Loucy (cell line): ENCODE measurements at regions not wholly inside any gene's neighbourhood (a gene's known extent, or its start where the extent isn't known, plus 50 kb on each side); places are given as distances from the start of the nearest gene placed in this dataset.

Source experiments
- H2AFZ ChIP-seq: fragments of 200-600 bp; sonication (generic); 2 replicates; pipeline ENCODE4 v1.6.0; 2016; ENCODE audit warnings: antibody characterized with exemption, mild to moderate bottlenecking, low read length, moderate library complexity
- H3F3A ChIP-seq: fragments of 200-600 bp; 2 replicates; pipeline ENCODE4 v1.6.0; 2016; ENCODE audit warnings: antibody characterized with exemption, low read depth, mild to moderate bottlenecking
- H3K27me3 ChIP-seq: fragments of 200-600 bp; sonication (generic); 2 replicates; pipeline ENCODE4 v1.6.1; 2014; ENCODE audit warnings: low read length, mild to moderate bottlenecking; ENCODE audit not compliant: insufficient read depth, poor library complexity, severe bottlenecking
- H3K36me3 ChIP-seq: fragments of 200-600 bp; sonication (generic); 2 replicates; pipeline ENCODE4 v1.6.1; 2016; ENCODE audit warnings: low read length; ENCODE audit not compliant: insufficient read depth
- H3K4me1 ChIP-seq: fragments of 200-600 bp; sonication (generic); 2 replicates; pipeline ENCODE4 v1.5.1; 2014; ENCODE audit warnings: low read length, mild to moderate bottlenecking; ENCODE audit not compliant: insufficient read depth, poor library complexity, severe bottlenecking
- H3K4me2 ChIP-seq: fragments of 200-600 bp; sonication (generic); 2 replicates; pipeline ENCODE4 v1.6.0; 2014; ENCODE audit warnings: antibody characterized with exemption, low read length, low read depth, mild to moderate bottlenecking; ENCODE audit not compliant: poor library complexity, severe bottlenecking
- H3K4me3 ChIP-seq: fragments of 200-600 bp; sonication (generic); 2 replicates; pipeline ENCODE4 v1.5.1; 2014; ENCODE audit warnings: low read length, mild to moderate bottlenecking, mixed read lengths; ENCODE audit not compliant: poor library complexity, severe bottlenecking
- H3K79me2 ChIP-seq: fragments of 200-600 bp; sonication (generic); 2 replicates; pipeline ENCODE4 v1.6.1; 2014; ENCODE audit warnings: low read length; ENCODE audit not compliant: insufficient read depth
- H3K9ac ChIP-seq: fragments of 200-600 bp; sonication (generic); 2 replicates; pipeline ENCODE4 v1.6.0; 2014; ENCODE audit warnings: mild to moderate bottlenecking, low read depth, low read length, moderate library complexity; ENCODE audit not compliant: poor library complexity, severe bottlenecking
- H3K9me2 ChIP-seq: fragments of 200-600 bp; sonication (generic); replicated peaks from 2 replicates; pipeline ENCODE4 v1.6.1; 2016; ENCODE audit warnings: low read depth, low read length, mixed read lengths
- H3K9me3 ChIP-seq: fragments of 200-600 bp; sonication (generic); 2 replicates; pipeline ENCODE4 v1.6.1; 2014; ENCODE audit warnings: mild to moderate bottlenecking, antibody characterized with exemption, low read length, low read depth; ENCODE audit not compliant: insufficient read depth
- H4K20me1 ChIP-seq: fragments of 200-600 bp; sonication (generic); 2 replicates; pipeline ENCODE4 v1.6.0; 2014; ENCODE audit warnings: antibody characterized with exemption, low read length, mild to moderate bottlenecking; ENCODE audit not compliant: insufficient read depth, poor library complexity, severe bottlenecking
- EZH2phosphoT487 ChIP-seq: fragments of 200-600 bp; IDR thresholded peaks from 2 replicates; pipeline ENCODE4 v1.6.1; 2018; ENCODE audit warnings: antibody characterized with exemption, mild to moderate bottlenecking, moderate library complexity, borderline replicate concordance
- TF ChIP-seq, protein P1 (sequence below): fragments of 200-600 bp; sonication (generic); conservative IDR thresholded peaks from 2 replicates; pipeline ENCODE4 v1.5.1; 2014; ENCODE audit warnings: mild to moderate bottlenecking, antibody characterized with exemption, low read length

DNA sequence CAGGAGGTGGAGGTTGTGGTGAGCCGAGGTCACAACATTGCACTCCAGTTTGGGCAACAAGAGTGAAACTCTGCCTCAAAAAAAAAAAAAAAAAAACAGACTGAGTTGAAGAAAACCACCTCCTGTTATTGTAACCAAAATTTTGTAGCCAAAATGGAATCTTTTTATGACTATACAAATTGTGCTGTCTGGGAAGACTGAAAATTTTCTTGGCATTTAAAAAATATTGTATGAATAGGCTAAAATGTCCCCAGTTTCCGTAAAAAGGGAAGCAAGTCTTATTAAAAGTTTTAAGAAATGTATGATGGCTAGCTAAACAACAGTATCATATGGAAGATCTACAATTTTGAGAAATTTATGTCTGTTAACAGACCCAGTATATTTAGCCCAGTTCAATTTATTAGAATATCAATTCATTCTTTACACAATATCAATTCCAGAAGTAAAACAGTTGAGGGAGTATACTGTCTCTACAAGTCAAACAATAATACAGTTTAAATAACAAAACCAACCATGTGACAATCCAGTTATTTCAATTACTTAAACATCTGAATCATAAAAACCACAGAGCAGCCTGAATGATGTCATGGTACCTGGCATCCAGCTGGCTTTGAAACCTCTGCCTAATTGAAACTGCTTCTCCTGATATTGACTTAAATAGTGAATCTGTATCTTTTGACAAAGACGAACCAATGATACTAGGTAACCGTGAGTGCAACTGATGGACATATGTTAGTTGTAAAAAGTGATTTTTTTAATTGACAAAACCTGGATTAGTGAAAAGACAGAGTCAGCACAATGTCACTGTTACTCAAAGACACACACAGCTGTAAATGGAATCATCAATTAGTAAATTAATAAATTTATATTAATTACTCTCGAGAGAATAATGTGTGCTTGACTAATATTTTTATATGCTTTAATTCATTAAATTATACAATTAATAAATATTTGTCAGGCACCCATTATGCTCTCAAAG lies 166.6 kb upstream of the MARCKS start:
- Histone ChIP-seq H3K79me2 (no peaks in the 10 kb centered on the region), H3K4me1 (no peaks in the 10 kb centered on the region), H3K4me2 (no peak overlapping the region), H3K27me3 (no peaks in the 10 kb centered on the region), H3F3A (no peaks in the 10 kb centered on the region), H3K36me3 (no peaks in the 10 kb centered on the region), H3K4me3 (no peak overlapping the region), H3K9ac (no peak overlapping the region), H3K9me2 (no peaks in the 10 kb centered on the region), H3K9me3 (no peaks in the 10 kb centered on the region), H4K20me1 (no peaks in the 10 kb centered on the region), H2AFZ (no peak overlapping the region)
- TF ChIP-seq, protein P1, sequence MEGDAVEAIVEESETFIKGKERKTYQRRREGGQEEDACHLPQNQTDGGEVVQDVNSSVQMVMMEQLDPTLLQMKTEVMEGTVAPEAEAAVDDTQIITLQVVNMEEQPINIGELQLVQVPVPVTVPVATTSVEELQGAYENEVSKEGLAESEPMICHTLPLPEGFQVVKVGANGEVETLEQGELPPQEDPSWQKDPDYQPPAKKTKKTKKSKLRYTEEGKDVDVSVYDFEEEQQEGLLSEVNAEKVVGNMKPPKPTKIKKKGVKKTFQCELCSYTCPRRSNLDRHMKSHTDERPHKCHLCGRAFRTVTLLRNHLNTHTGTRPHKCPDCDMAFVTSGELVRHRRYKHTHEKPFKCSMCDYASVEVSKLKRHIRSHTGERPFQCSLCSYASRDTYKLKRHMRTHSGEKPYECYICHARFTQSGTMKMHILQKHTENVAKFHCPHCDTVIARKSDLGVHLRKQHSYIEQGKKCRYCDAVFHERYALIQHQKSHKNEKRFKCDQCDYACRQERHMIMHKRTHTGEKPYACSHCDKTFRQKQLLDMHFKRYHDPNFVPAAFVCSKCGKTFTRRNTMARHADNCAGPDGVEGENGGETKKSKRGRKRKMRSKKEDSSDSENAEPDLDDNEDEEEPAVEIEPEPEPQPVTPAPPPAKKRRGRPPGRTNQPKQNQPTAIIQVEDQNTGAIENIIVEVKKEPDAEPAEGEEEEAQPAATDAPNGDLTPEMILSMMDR = no peak

DNA sequence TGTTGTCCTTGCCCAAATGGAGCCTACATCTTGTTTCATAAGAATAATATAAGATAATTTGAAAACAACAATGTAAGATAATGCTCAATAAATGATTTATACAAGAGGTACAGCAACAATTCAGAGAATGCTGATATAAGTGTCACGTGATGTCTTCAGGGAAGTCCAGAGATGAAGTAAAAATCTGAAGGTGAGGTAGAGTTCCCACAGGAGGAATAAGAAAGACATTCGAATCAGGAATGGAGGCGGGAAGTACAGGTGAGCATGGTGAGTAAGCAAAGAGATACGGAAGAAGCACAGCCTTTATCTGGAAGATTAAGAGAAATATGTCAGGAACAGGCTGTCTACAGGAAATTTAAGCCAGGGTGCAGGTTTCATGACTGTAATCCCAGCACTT lies 165.9 kb upstream of the MARCKS start:
- Histone ChIP-seq H3K9me3 (no peaks in the 10 kb centered on the region), H3K79me2 (no peaks in the 10 kb centered on the region), H2AFZ (no peak overlapping the region), H3K27me3 (no peaks in the 10 kb centered on the region), H3K9ac (no peak overlapping the region), H4K20me1 (no peaks in the 10 kb centered on the region), H3K9me2 (no peaks in the 10 kb centered on the region), H3K4me3 (no peak overlapping the region), H3K4me1 (no peaks in the 10 kb centered on the region), H3F3A (no peaks in the 10 kb centered on the region), H3K4me2 (no peak overlapping the region), H3K36me3 (no peaks in the 10 kb centered on the region)
- TF ChIP-seq, protein P1 = no peak
- TF ChIP-seq EZH2phosphoT487 = no peak

DNA sequence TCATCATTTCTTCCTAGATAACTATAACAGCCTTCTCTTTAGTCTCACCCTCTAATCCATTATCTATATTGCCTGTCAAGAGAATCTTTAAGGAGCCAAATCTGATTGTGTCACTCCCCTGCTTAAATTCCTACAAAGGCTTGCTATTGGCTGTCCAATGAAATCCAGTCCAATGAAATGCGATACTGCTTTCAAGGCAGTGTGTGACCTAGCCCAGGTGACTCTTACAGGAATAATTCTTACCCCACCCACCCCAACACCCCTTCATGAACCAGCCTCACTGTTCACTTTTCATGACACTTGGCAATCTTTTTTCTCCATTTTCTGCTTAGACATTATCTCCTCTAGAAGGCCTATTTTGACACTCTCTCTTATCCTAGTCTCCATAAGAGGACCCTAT lies 163.3 kb upstream of the MARCKS start:
- no peaks in the 10 kb centered on the region for H3K4me1 ChIP-seq
- no peaks in the 10 kb centered on the region for H3K36me3 ChIP-seq
- H2AFZ ChIP-seq = no peak overlapping the region
- H3K9me2 ChIP-seq = no peaks in the 10 kb centered on the region
- no peak for TF ChIP-seq EZH2phosphoT487
- TF ChIP-seq, protein P1 = no peak
- H4K20me1 ChIP-seq = no peaks in the 10 kb centered on the region
- no peak overlapping the region for H3K9ac ChIP-seq
- H3K79me2 ChIP-seq = no peaks in the 10 kb centered on the region
- no peaks in the 10 kb centered on the region for H3K27me3 ChIP-seq
- no peak overlapping the region for H3K4me3 ChIP-seq
- no peak overlapping the region for H3K4me2 ChIP-seq
- no peaks in the 10 kb centered on the region for H3F3A ChIP-seq
- H3K9me3 ChIP-seq = no peaks in the 10 kb centered on the region
